HG03196 (cell line): ENCODE measurements at regions not wholly inside any gene's neighbourhood (a gene's known extent, or its start where the extent isn't known, plus 50 kb on each side); places are given as distances from the start of the nearest gene placed in this dataset.

Experiments used
- ATAC-seq: cut with Tn5 transposase; IDR thresholded peaks from one replicate; pipeline ENCODE4 v1.9.1; 2021; ENCODE audit not compliant: unreplicated experiment

- ATAC-seq = no peak
These were observed 180.4 kb downstream of the SUCNR1 start for GRCh38 chr3:152053866-152054265.

- no peak for ATAC-seq
These were observed 180.9 kb downstream of the SUCNR1 start for GRCh38 chr3:152054315-152054714.

GRCh38 chr3:152056073-152056472 lies 182.6 kb downstream of the SUCNR1 start:
- no peak for ATAC-seq

- no peak for ATAC-seq
These were observed 183.0 kb downstream of the SUCNR1 start for GRCh38 chr3:152056481-152056880.

- ATAC-seq = no peak
These were observed 183.5 kb downstream of the SUCNR1 start for GRCh38 chr3:152056987-152057386.

- ATAC-seq = no peak
These were observed 185.4 kb downstream of the SUCNR1 start for GRCh38 chr3:152058856-152059255.

DNA sequence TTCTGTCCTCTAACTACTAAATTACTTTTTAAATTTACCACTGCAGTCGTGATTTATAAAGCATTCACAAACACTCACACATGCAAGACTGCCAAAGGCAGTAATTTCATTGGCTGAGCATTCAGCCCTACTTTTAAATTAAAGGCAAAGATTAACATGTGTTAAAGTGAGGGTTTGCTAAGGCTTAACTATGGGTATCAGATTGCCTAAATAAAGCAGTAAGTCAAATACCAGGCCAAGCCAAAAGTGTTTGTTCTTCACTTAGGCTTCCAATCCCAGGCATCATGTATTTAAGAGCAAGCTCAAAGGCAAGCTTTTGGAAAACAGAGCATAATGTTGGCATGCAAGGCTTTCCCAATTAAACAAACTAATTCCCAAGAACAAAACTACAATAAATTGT lies 187.3 kb downstream of the SUCNR1 start:
- ATAC-seq = no peak

GRCh38 chr3:152061296-152061695 lies 187.9 kb downstream of the SUCNR1 start:
- ATAC-seq = no peak

DNA sequence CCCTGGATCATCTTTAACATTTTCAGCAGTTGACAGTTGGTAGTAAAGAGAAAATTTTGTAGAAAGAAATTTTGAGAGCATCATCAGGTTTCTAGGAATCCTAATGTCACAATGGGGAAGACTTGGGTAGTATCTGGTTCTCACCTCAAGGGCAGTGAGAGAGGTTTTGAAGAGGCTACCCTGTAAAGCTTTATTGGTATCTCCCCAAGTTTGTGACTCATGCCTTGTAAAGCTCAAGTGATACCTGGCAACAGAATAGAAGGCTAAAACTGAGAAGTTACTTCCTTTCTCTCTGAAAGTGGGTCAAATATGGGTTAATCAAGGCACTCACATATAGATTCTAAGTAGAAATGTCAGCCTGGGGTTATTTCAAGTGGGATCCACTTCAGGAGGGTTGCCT lies 196.4 kb downstream of the SUCNR1 start:
- ATAC-seq = no peak

DNA sequence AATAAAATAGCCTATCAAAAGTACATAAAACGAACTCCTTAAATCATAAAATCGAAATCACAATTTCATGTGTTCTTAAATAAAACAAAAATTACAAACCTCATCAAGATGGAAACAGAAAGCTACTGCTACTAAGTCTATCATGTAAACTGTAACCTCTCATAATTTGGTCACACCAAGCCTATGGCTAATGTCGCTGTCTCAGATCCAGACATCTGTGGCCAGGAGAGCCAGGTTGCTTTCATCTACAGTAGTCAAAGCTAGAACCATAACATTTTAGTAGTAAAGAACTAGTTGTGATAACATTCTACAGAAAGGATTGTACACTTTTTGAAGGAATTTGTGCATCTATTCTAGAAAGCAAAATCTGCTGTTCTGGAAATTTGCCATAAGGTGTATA lies 197.4 kb upstream of the MBNL1 start:
- no peak for ATAC-seq

DNA sequence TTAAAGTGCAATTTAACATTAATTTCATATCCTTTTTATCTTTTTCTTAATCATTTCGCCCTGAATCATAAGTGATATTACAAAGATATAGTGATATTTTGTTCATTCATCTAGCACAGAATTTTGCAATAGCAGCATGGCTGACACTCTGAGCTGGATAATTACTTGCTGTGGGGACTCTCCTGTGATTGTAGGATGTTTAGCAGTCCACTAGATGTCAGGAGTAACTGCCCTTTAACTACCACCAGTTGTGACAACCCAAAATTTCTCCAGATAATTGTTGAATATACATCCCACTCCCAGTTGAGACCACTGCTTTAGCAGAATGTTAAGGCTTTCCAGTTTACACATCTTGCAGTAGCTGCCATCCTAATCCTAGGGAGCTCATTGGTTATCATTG lies 196.8 kb upstream of the MBNL1 start:
- no peak for ATAC-seq

- ATAC-seq = no peak
These were observed 195.5 kb upstream of the MBNL1 start for GRCh38 chr3:152073267-152073666.

- ATAC-seq = no peak
These were observed 192.6 kb upstream of the MBNL1 start for GRCh38 chr3:152076148-152076547.

- no peak for ATAC-seq
These were observed 188.7 kb upstream of the MBNL1 start for GRCh38 chr3:152079980-152080379.

DNA sequence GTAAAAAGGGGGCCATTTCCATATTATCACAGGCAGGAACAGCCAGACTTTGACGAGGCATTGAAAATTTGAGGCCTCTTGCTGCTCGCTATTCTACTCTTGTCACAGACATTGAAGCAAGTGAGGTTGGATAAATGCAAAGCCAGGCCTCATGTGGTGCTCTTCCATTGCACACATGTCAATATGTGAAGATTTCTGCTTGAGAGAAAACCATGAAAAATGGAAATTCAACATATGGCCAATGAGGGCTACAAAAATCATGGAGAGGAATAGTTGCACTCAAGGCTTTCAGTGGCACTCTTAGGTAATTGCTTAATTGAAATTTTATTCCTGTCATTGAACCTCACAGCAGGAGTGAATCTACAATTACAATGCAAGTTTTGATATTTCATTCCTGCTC lies 185.6 kb upstream of the MBNL1 start:
- no peak for ATAC-seq

DNA sequence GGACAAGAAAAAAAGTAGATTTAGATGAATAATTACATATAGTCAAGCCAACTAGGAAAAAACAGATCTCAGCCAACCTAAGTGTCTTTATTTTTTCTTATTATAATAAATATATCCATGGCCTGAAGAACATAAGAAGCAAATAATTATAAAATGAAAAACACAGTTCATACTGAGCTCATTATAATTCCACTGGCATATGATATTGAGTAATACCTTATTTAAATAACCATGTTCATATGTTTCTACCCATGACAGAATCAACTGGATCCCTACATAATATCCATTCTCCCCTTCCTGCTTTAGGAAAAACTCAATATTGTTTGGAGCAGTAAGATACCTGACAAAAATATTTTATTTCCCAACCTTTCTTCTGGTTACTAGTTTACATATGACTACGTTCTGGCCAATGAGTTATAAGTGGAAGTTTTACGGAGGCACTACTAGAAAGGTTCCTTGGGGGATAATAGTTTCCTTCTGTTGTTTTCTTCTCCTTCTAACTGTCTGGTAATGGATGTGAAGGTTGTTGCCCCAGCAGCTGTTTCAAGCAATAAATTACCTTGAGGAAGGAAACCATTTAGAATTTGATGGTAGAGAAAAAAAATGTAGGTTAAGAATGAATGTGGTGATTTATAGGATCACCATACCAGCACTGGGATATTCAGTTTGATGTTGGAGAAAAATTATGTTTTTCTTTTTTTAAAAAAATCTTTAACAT lies 184.1 kb upstream of the MBNL1 start:
- ATAC-seq = no peak

GRCh38 chr3:152087153-152087552 lies 181.6 kb upstream of the MBNL1 start:
- ATAC-seq = no peak

DNA sequence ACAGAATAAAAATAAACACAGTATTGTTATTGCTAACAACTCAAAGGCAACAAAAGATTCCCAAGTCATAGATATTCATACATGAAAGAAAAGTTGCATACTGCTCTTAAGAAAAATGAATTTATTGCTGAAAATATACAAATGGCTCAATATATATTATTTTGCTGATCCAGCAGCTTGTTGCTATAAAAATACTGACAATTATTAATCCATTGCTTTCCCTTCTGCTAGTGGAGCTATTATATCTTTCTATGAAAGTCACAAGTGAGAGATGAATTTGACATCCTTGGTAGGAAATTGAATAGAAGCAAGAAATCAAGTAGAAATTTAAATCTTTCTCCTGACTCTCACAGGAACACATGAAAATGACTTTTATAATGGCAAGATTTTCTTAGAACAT lies 179.2 kb upstream of the MBNL1 start:
- no peak for ATAC-seq

GRCh38 chr3:152091725-152092124 lies 177.0 kb upstream of the MBNL1 start:
- no peak for ATAC-seq

DNA sequence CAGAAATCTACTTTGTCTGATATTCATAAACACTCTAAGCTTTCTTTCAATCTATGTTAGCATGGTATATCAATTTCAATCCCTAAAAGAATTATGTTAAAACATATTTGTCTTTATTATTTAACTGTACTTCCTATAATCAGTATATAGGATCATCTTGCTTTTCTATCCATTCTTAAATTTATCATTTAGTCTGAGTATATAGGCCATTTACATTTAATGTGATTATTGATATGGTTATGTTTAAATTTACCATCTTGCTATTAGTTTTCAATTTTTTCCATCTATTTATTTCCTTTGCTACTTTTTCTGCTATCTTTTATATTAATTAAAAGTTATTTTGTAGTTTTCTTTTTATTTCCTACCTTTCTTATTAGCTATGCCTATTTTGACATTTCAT lies 174.8 kb upstream of the MBNL1 start:
- no peak for ATAC-seq

DNA sequence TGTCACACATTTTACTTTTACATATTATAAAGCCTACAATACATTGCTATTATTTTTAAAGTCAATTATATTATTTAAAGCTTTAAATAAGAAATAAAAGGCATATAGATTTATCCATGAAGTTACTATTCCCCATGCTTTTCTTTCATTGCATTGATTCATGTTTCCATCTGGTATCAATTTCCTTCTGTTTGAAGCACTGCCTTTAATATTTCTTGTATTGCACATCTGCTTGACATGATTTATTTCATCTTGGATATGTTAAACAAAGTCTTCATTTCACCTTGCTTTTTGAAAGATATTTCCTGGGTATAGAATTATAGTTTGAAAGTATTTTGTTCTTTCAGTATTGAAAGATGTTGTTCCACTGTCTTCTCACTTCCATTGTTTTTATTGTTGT lies 174.3 kb upstream of the MBNL1 start:
- no peak for ATAC-seq

GRCh38 chr3:152095472-152095871 lies 173.3 kb upstream of the MBNL1 start:
- ATAC-seq = no peak

- no peak for ATAC-seq
These were observed 172.3 kb upstream of the MBNL1 start for GRCh38 chr3:152096280-152096906.
